ENCODE measurements at regions not wholly inside any gene's neighbourhood (a gene's known extent, or its start where the extent isn't known, plus 50 kb on each side); places are given as distances from the start of the nearest gene placed in this dataset.

- no peak overlapping the region for H3T11ph ChIP-seq (ENCODE audit: low read length)
- Mint-ChIP-seq H3K9me3 (no peaks in the 10 kb centered on the region), H3K27me3 (ENCODE audit: low read depth) (0 out of 2 replicates have a peak, but pooled peaks cover 3% of the 10 kb centered on the region), H3K4me1 (peaks cover 28 to 40% of the 10 kb centered on the region in 2 experiments), H3K27ac (no peak overlapping the region), H3K36me3 (ENCODE audit: insufficient read depth in 1 of 3, low read depth in 3 of 3) (no peaks in the 10 kb centered on the region), H3K4me3 (no peak overlapping the region)
- H4K5ac ChIP-seq (ENCODE audit: insufficient read length, low read depth, low read length): no peak overlapping the region
- H2BK5ac ChIP-seq (ENCODE audit: insufficient read length, low read length): no peak overlapping the region
- H3K14ac ChIP-seq (ENCODE audit: insufficient read depth, low read length): no peak overlapping the region
- H2BK20ac ChIP-seq (ENCODE audit: low read depth, low read length, poor library complexity, severe bottlenecking): no peak overlapping the region
- H4K8ac ChIP-seq (replicated peaks; ENCODE audit: insufficient read length, low read depth, low read length): no peak overlapping the region
- H2AFZ ChIP-seq (ENCODE audit: low read length): no peak overlapping the region
- no peak overlapping the region for H2AK5ac ChIP-seq (ENCODE audit: insufficient read length, low read length)
- no peak for DNase-seq
- H4K91ac ChIP-seq (ENCODE audit: insufficient read length, low read depth, low read length): no peak overlapping the region
- no peak overlapping the region for H2BK15ac ChIP-seq (ENCODE audit: low read depth, low read length)
- no peak overlapping the region for H3K9ac ChIP-seq (ENCODE audit: extremely low read depth, insufficient read length, low read length)
- H3K23ac ChIP-seq (ENCODE audit: insufficient read length, low read depth, low read length): no peak overlapping the region
- H3K56ac ChIP-seq (ENCODE audit: insufficient read length, low read depth, low read length): no peak overlapping the region
- H3K79me2 ChIP-seq (ENCODE audit: insufficient read depth, low read length): no peaks in the 10 kb centered on the region
- H4K20me1 ChIP-seq (ENCODE audit: control insufficient read depth, insufficient read depth, insufficient read length): no peaks in the 10 kb centered on the region
- no peak overlapping the region for H2BK120ac ChIP-seq (ENCODE audit: low read depth, low read length, poor library complexity, severe bottlenecking)
- WGBS (ENCODE audit: extremely low coverage, insufficient read length, low lambda C conversion rate): no CpG with 5 or more reads among the region's 5 CpGs
- H3K23me2 ChIP-seq (ENCODE audit: insufficient read length, low read depth, low read length, poor library complexity, severe bottlenecking): no peaks in the 10 kb centered on the region
- no peak overlapping the region for H3K4me2 ChIP-seq (ENCODE audit: insufficient read depth, insufficient read length, low read length)
- H3K9me3 ChIP-seq (ENCODE audit: control insufficient read depth, low read depth, low read length): no peaks in the 10 kb centered on the region
- TF ChIP-seq, protein P1, sequence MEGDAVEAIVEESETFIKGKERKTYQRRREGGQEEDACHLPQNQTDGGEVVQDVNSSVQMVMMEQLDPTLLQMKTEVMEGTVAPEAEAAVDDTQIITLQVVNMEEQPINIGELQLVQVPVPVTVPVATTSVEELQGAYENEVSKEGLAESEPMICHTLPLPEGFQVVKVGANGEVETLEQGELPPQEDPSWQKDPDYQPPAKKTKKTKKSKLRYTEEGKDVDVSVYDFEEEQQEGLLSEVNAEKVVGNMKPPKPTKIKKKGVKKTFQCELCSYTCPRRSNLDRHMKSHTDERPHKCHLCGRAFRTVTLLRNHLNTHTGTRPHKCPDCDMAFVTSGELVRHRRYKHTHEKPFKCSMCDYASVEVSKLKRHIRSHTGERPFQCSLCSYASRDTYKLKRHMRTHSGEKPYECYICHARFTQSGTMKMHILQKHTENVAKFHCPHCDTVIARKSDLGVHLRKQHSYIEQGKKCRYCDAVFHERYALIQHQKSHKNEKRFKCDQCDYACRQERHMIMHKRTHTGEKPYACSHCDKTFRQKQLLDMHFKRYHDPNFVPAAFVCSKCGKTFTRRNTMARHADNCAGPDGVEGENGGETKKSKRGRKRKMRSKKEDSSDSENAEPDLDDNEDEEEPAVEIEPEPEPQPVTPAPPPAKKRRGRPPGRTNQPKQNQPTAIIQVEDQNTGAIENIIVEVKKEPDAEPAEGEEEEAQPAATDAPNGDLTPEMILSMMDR (conservative IDR thresholded peaks at IDR 0.05): no peak
- no peaks in the 10 kb centered on the region for H3K79me1 ChIP-seq (ENCODE audit: insufficient read depth, low read depth, low read length, poor library complexity, severe bottlenecking)
- H3K27me3 ChIP-seq (ENCODE audit: insufficient read depth, low read length): no peaks in the 10 kb centered on the region
- no peak overlapping the region for H3K4ac ChIP-seq (ENCODE audit: low read depth, low read length)
- H2BK12ac ChIP-seq (ENCODE audit: insufficient read length, low read depth, low read length): no peak overlapping the region
- 0 out of 2 replicates have a peak, but pooled peaks cover 4% of the 10 kb centered on the region for H3K4me1 ChIP-seq (ENCODE audit: insufficient read depth, low read length)
- no peak overlapping the region for H3K18ac ChIP-seq (ENCODE audit: insufficient read length, low read depth, low read length)
- no peak overlapping the region for H3K27ac ChIP-seq (ENCODE audit: insufficient read length, low read depth, low read length)
Observed at GRCh38 chr11:131190446-131190845, 180.0 kb upstream of the NTM start.

Measured in H9 (cell line).